Epithelial cell of esophagus (primary cell): ENCODE measurements at regions not wholly inside any gene's neighbourhood (a gene's known extent, or its start where the extent isn't known, plus 50 kb on each side); places are given as distances from the start of the nearest gene placed in this dataset.

ENCODE experiments used
- DNase-seq: peaks from one replicate; pipeline ENCODE4 v3.0.0; 2010; ENCODE audit warnings: low read depth
- H3K4me3 ChIP-seq: 2 replicates; pipeline ENCODE4 v1.5.1; 2011; ENCODE audit warnings: mild to moderate bottlenecking, low read length, control low read depth
- CTCF ChIP-seq: IDR thresholded peaks from 2 replicates; pipeline ENCODE4 v1.5.1; 2011; ENCODE audit warnings: low read depth, mild to moderate bottlenecking, low read length, control low read depth, inconsistent platforms; ENCODE audit not compliant: insufficient read depth; ENCODE audit errors: missing control alignments

- TF ChIP-seq CTCF = no peak
- DNase-seq = peak; percentile 69
- H3K4me3 ChIP-seq = no peak overlapping the region
Observed at GRCh38 chr22:26762503-26763472, 105.4 kb downstream of the MIAT start.

GRCh38 chr22:26763633-26764361 lies 106.4 kb downstream of the MIAT start:
- DNase-seq = peak; percentile 36

GRCh38 chr22:26766510-26767350 lies 109.3 kb downstream of the MIAT start:
- TF ChIP-seq CTCF = no peak
- no peak overlapping the region for H3K4me3 ChIP-seq
- DNase-seq = no peak

More at GRCh38 chr22:26763633-26764361, 106.4 kb downstream of the MIAT start:
- H3K4me3 ChIP-seq = no peak overlapping the region
- TF ChIP-seq CTCF = no peak

GRCh38 chr22:26767351-26768155 lies 110.2 kb downstream of the MIAT start:
- TF ChIP-seq CTCF = no peak
- DNase-seq = no peak
- no peak overlapping the region for H3K4me3 ChIP-seq

- no peak for TF ChIP-seq CTCF
Observed at GRCh38 chr22:26768156-26768515, 110.7 kb downstream of the MIAT start.

GRCh38 chr22:26768952-26769351 lies 111.6 kb downstream of the MIAT start:
- H3K4me3 ChIP-seq = no peak overlapping the region
- TF ChIP-seq CTCF = no peak
- DNase-seq = peak; percentile 9

More at GRCh38 chr22:26768156-26768515, 110.7 kb downstream of the MIAT start:
- no peak overlapping the region for H3K4me3 ChIP-seq
- DNase-seq = no peak
